Liver (tissue), 8 donors: ENCODE measurements at regions not wholly inside any gene's neighbourhood (a gene's known extent, or its start where the extent isn't known, plus 50 kb on each side); places are given as distances from the start of the nearest gene placed in this dataset.

Experiments used
- DNase-seq: peaks from one replicate; pipeline ENCODE4 v3.0.0-alpha.2; 2017; ENCODE audit warnings: low spot score
- H3K27ac ChIP-seq, 2 donors: one replicate each; pipeline ENCODE4 v1.7.0; 2013; ENCODE audit warnings: inconsistent platforms in 2 of 2, low read length in 2 of 2, control low read depth in 1 of 2, low read depth in 1 of 2, mild to moderate bottlenecking in 1 of 2
- H3K27me3 ChIP-seq, 4 donors: one replicate each; pipeline versions ENCODE4 v1.6.1 to v1.7.0; 2013; ENCODE audit warnings: low read length in 3 of 4, inconsistent platforms in 1 of 4, mild to moderate bottlenecking in 1 of 4, moderate library complexity in 1 of 4; ENCODE audit not compliant: control insufficient read depth in 4 of 4, insufficient read depth in 4 of 4
- H3K36me3 ChIP-seq, 4 donors: one replicate each; pipeline versions ENCODE4 v1.6.1 to v1.7.0; 2013; ENCODE audit warnings: low read length in 3 of 4, mild to moderate bottlenecking in 3 of 4, low read depth in 1 of 4, moderate library complexity in 1 of 4; ENCODE audit not compliant: control insufficient read depth in 4 of 4, insufficient read depth in 3 of 4
- H3K4me1 ChIP-seq, 4 donors: one replicate each; pipeline versions ENCODE4 v1.6.1 to v1.7.0; 2013; ENCODE audit warnings: low read length in 3 of 4, mild to moderate bottlenecking in 3 of 4, moderate library complexity in 1 of 4; ENCODE audit not compliant: control insufficient read depth in 4 of 4, insufficient read depth in 4 of 4
- H3K4me3 ChIP-seq, 3 donors: one replicate each; pipeline versions ENCODE4 v1.6.1 to v1.7.0; 2013; ENCODE audit warnings: low read length in 3 of 3, control low read depth in 1 of 3, low read depth in 1 of 3, mild to moderate bottlenecking in 1 of 3
- H3K9ac ChIP-seq, 2 donors: one replicate each; pipeline ENCODE4 v1.7.0; 2013; ENCODE audit warnings: low read length in 2 of 2, mild to moderate bottlenecking in 2 of 2, moderate library complexity in 2 of 2, control low read depth in 1 of 2, low read depth in 1 of 2
- H3K9me3 ChIP-seq, 4 donors: one replicate each; pipeline versions ENCODE4 v1.6.1 to v1.7.0; 2013; ENCODE audit warnings: low read length in 3 of 4; ENCODE audit not compliant: control insufficient read depth in 4 of 4
- EGR1 ChIP-seq, 2 donors: IDR thresholded peaks; 2 replicates each; pipeline ENCODE4 v1.6.1; 2016 to 2018; ENCODE audit warnings: antibody characterized with exemption in 2 of 2, low read depth in 2 of 2
- FOXA2 ChIP-seq: IDR thresholded peaks from 2 replicates; pipeline ENCODE4 v1.6.1; 2016; ENCODE audit warnings: antibody characterized with exemption
- GABPA ChIP-seq, 2 donors: IDR thresholded peaks in 1 of 2; conservative IDR thresholded peaks in 1 of 2; 2 replicates each; pipeline ENCODE4 v1.6.1; 2016; ENCODE audit warnings: antibody characterized with exemption in 2 of 2, mild to moderate bottlenecking in 1 of 2, moderate library complexity in 1 of 2
- HNF4A ChIP-seq, 2 donors: conservative IDR thresholded peaks; 2 replicates each; pipeline ENCODE4 v1.6.1; 2016; ENCODE audit warnings: antibody characterized with exemption in 2 of 2, mild to moderate bottlenecking in 2 of 2
- JUND ChIP-seq, 2 donors: IDR thresholded peaks; 2 replicates each; pipeline ENCODE4 v1.6.1; 2016; ENCODE audit warnings: antibody characterized with exemption in 2 of 2
- RXRA ChIP-seq, 2 donors: IDR thresholded peaks; 2 replicates each; pipeline ENCODE4 v1.6.1; 2017 to 2018; ENCODE audit warnings: antibody characterized with exemption in 2 of 2, mild to moderate bottlenecking in 1 of 2
- SP1 ChIP-seq: IDR thresholded peaks from 2 replicates; pipeline ENCODE4 v1.6.1; 2018; ENCODE audit warnings: antibody characterized with exemption, mild to moderate bottlenecking
- TAF1 ChIP-seq: conservative IDR thresholded peaks from 2 replicates; pipeline ENCODE4 v1.6.1; 2016; ENCODE audit warnings: antibody characterized with exemption, mild to moderate bottlenecking
- WGBS: extraction: QIAGEN DNeasy Blood & Tissue Kit; methylation state at CpG from one replicate; pipeline ENCODE4 v1.1.7; 2013; 5-methylcytosine and 5-hydroxymethylcytosine counted together
- TF ChIP-seq, protein P1 (sequence below): IDR thresholded peaks from 2 replicates; pipeline ENCODE4 v1.6.1; 2016; ENCODE audit warnings: antibody characterized with exemption
- TF ChIP-seq, protein P2 (sequence below): IDR thresholded peaks from 2 replicates; pipeline ENCODE4 v1.6.1; 2016; ENCODE audit warnings: antibody characterized with exemption, mild to moderate bottlenecking
- TF ChIP-seq, protein P3 (sequence below): fragments of 150-350 bp; IDR thresholded peaks from 2 replicates; pipeline ENCODE4 v1.5.1; 2017; ENCODE audit warnings: improper control_type of control experiment, low read depth, low read length; ENCODE audit not compliant: missing input control
- TF ChIP-seq, protein P4 (sequence below): IDR thresholded peaks from 2 replicates; pipeline ENCODE4 v1.6.1; 2016; ENCODE audit warnings: antibody characterized with exemption
- donor health status: healthy.
- donor health status: healthy.
- donor health status: healthy.
- donor health status: healthy.
- donor health status: healthy.

DNA sequence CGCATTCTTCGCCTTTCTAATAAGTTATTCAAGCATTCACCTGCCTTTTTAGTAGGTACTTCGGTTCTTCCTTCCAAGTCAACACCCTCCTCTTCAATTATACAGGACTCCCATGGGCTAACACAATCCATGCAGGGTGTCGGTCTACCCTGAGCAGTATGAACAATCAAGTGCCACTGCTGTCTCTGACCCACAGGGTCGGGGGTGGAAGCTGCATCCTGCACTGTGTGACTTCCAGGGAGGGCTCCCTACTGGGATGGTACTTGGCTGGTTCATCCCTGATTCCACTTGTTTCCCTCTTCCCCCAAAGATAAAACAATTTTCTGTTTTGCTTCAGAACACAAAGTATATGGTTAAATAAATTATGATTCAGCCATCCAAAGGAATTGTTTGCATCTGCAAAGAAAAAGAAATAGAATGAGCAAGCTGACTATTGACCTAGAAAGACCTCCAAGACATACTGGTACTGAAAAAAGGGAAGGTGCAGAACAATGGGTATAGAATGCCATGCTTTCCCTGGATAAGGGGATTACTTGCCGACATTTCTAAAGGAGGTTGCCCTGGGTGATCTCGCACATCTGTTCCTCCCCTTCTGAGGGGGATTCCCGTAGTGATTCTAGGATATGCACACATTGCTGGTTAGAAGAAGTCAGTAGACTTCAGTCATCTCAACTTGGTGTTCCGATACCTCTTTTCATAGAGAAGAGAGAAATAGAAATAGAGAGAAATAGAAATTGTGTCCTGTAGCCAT, 89.1 kb upstream of the AGR3 start:
- Histone ChIP-seq H3K27me3 (no peaks in the 10 kb centered on the region), H3K36me3 (no peaks in the 10 kb centered on the region), H3K4me3 (no peak overlapping the region), H3K9me3 (no peaks in the 10 kb centered on the region), H3K27ac (no peak overlapping the region), H3K9ac (no peak overlapping the region), H3K4me1 (no peaks in the 10 kb centered on the region)
- no peak for DNase-seq
- TF ChIP-seq RXRA (IDR thresholded peaks at IDR 0.05) (no peak), SP1 (no peak), TAF1 (no peak), JUND (IDR thresholded peaks at IDR 0.05) (no peak), FOXA2 (no peak), GABPA (IDR thresholded peaks at IDR 0.05 in 1 of 2, conservative IDR thresholded peaks at IDR 0.05 in 1 of 2) (no peak)
- TF ChIP-seq, protein P1, sequence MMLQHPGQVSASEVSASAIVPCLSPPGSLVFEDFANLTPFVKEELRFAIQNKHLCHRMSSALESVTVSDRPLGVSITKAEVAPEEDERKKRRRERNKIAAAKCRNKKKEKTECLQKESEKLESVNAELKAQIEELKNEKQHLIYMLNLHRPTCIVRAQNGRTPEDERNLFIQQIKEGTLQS = no peak
- TF ChIP-seq, protein P2, sequence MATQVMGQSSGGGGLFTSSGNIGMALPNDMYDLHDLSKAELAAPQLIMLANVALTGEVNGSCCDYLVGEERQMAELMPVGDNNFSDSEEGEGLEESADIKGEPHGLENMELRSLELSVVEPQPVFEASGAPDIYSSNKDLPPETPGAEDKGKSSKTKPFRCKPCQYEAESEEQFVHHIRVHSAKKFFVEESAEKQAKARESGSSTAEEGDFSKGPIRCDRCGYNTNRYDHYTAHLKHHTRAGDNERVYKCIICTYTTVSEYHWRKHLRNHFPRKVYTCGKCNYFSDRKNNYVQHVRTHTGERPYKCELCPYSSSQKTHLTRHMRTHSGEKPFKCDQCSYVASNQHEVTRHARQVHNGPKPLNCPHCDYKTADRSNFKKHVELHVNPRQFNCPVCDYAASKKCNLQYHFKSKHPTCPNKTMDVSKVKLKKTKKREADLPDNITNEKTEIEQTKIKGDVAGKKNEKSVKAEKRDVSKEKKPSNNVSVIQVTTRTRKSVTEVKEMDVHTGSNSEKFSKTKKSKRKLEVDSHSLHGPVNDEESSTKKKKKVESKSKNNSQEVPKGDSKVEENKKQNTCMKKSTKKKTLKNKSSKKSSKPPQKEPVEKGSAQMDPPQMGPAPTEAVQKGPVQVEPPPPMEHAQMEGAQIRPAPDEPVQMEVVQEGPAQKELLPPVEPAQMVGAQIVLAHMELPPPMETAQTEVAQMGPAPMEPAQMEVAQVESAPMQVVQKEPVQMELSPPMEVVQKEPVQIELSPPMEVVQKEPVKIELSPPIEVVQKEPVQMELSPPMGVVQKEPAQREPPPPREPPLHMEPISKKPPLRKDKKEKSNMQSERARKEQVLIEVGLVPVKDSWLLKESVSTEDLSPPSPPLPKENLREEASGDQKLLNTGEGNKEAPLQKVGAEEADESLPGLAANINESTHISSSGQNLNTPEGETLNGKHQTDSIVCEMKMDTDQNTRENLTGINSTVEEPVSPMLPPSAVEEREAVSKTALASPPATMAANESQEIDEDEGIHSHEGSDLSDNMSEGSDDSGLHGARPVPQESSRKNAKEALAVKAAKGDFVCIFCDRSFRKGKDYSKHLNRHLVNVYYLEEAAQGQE = no peak
- TF ChIP-seq, protein P3, sequence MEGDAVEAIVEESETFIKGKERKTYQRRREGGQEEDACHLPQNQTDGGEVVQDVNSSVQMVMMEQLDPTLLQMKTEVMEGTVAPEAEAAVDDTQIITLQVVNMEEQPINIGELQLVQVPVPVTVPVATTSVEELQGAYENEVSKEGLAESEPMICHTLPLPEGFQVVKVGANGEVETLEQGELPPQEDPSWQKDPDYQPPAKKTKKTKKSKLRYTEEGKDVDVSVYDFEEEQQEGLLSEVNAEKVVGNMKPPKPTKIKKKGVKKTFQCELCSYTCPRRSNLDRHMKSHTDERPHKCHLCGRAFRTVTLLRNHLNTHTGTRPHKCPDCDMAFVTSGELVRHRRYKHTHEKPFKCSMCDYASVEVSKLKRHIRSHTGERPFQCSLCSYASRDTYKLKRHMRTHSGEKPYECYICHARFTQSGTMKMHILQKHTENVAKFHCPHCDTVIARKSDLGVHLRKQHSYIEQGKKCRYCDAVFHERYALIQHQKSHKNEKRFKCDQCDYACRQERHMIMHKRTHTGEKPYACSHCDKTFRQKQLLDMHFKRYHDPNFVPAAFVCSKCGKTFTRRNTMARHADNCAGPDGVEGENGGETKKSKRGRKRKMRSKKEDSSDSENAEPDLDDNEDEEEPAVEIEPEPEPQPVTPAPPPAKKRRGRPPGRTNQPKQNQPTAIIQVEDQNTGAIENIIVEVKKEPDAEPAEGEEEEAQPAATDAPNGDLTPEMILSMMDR = no peak
- TF ChIP-seq, protein P4, sequence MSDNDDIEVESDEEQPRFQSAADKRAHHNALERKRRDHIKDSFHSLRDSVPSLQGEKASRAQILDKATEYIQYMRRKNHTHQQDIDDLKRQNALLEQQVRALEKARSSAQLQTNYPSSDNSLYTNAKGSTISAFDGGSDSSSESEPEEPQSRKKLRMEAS = no peak
- WGBS = 91% methylated on average over 9 of the region's 9 CpGs

DNA sequence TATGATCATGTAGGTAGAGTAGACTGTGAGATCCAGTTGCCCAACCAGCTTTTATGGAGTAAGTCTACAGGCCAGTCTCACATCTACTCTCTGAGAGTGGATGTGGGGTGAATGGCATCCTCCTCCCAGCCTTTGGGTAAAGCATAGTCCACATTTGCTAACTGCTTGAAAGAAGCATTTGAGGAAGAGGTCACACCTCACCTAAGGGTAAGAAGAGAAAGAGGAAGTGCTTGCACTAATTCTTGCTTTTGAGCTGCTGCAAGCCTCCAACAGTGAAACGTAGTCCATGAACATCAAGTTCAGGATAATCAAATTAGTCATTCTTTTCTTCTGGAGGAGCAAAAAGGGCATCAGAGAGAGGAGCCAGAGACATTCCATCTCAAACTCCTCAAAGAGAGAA, 93.9 kb upstream of the AGR3 start:
- 80% methylated on average over 1 of the region's 1 CpG for WGBS
- H3K4me3 ChIP-seq = no peak overlapping the region
- H3K27me3 ChIP-seq = peaks cover 0 to 2% (median 0%) of the 10 kb centered on the region in 4 donors
- no peak for DNase-seq
- H3K9me3 ChIP-seq = no peaks in the 10 kb centered on the region
- TF ChIP-seq EGR1 (IDR thresholded peaks at IDR 0.05; ENCODE audit: low read depth in 2 of 2) (no peak), RXRA (IDR thresholded peaks at IDR 0.05) (no peak), HNF4A (conservative IDR thresholded peaks at IDR 0.05) (no peak), FOXA2 (no peak)
- TF ChIP-seq, protein P1 = no peak
- no peak overlapping the region for H3K27ac ChIP-seq
- no peaks in the 10 kb centered on the region for H3K4me1 ChIP-seq
- H3K9ac ChIP-seq = no peak overlapping the region
- no peaks in the 10 kb centered on the region for H3K36me3 ChIP-seq
